Progenitor cell of endocrine pancreas (in vitro differentiated cells): ENCODE measurements at regions not wholly inside any gene's neighbourhood (a gene's known extent, or its start where the extent isn't known, plus 50 kb on each side); places are given as distances from the start of the nearest gene placed in this dataset.
A peak's percentile ranks its signal among the peaks of the same experiment; 100 is the strongest.

Experiments used
- DNase-seq: peaks from one replicate; pipeline ENCODE4 v3.0.0; 2021; ENCODE audit warnings: low spot score; ENCODE audit not compliant: unreplicated experiment
- H3K27ac Mint-ChIP-seq: 2 replicates; pipeline ENCODE4 v1.8.0; 2021; ENCODE audit warnings: mild to moderate bottlenecking, moderate library complexity, mixed read lengths
- H3K27me3 Mint-ChIP-seq: 2 replicates; pipeline ENCODE4 v1.8.0; 2021; ENCODE audit warnings: mixed read lengths
- H3K36me3 Mint-ChIP-seq: 2 replicates; pipeline ENCODE4 v1.8.0; 2022; ENCODE audit warnings: mixed read lengths; ENCODE audit not compliant: insufficient read depth
- H3K4me1 Mint-ChIP-seq: 2 replicates; pipeline ENCODE4 v1.8.0; 2021; ENCODE audit warnings: low read depth, mixed read lengths
- H3K4me3 Mint-ChIP-seq: 2 replicates; pipeline ENCODE4 v1.8.0; 2021; ENCODE audit warnings: low read depth, mild to moderate bottlenecking, moderate library complexity, mixed read lengths
- H3K9me3 Mint-ChIP-seq: 2 replicates; pipeline ENCODE4 v1.8.0; 2021; ENCODE audit warnings: low read depth, mixed read lengths
- CTCF ChIP-seq: fragments of 200-600 bp; sonication (generic); IDR thresholded peaks from one replicate; pipeline ENCODE4 v1.5.0; 2021; ENCODE audit warnings: antibody characterized with exemption, mild to moderate bottlenecking; ENCODE audit not compliant: unreplicated experiment

- no peak overlapping the region for H3K27ac Mint-ChIP-seq
- peaks cover 18% of the 10 kb centered on the region for H3K9me3 Mint-ChIP-seq
- H3K36me3 Mint-ChIP-seq = peaks cover 7% of the 10 kb centered on the region
- H3K4me1 Mint-ChIP-seq = peaks cover 2% of the 10 kb centered on the region
- H3K27me3 Mint-ChIP-seq = no peaks in the 10 kb centered on the region
- DNase-seq = no peak
- no peak for TF ChIP-seq CTCF
- H3K4me3 Mint-ChIP-seq = no peak overlapping the region
Observed at GRCh38 chr4:184306470-184306869, 88.8 kb upstream of the ENPP6 start.

GRCh38 chr4:184300816-184301215 is 83.1 kb upstream of the ENPP6 start:
- H3K4me1 Mint-ChIP-seq = no peaks in the 10 kb centered on the region
- peaks cover 14% of the 10 kb centered on the region for H3K9me3 Mint-ChIP-seq
- no peak overlapping the region for H3K4me3 Mint-ChIP-seq
- TF ChIP-seq CTCF = no peak
- H3K27me3 Mint-ChIP-seq = no peaks in the 10 kb centered on the region
- DNase-seq = no peak
- H3K36me3 Mint-ChIP-seq = peaks cover 7% of the 10 kb centered on the region
- H3K27ac Mint-ChIP-seq = no peak overlapping the region

- Mint-ChIP-seq H3K27me3 (no peaks in the 10 kb centered on the region), H3K9me3 (peaks cover 5% of the 10 kb centered on the region)
Observed at GRCh38 chr4:184298254-184298653, 80.6 kb upstream of the ENPP6 start.

GRCh38 chr4:184295206-184295605 is 77.5 kb upstream of the ENPP6 start:
- Mint-ChIP-seq H3K4me1 (peaks cover 7% of the 10 kb centered on the region), H3K27ac (peak overlapping the region; percentile 34), H3K27me3 (no peaks in the 10 kb centered on the region), H3K4me3 (no peak overlapping the region), H3K36me3 (no peaks in the 10 kb centered on the region), H3K9me3 (no peaks in the 10 kb centered on the region)
- no peak for DNase-seq
- TF ChIP-seq CTCF = no peak

More at GRCh38 chr4:184298254-184298653, 80.6 kb upstream of the ENPP6 start:
- peaks cover 6% of the 10 kb centered on the region for H3K4me1 Mint-ChIP-seq
- peaks cover 4% of the 10 kb centered on the region for H3K36me3 Mint-ChIP-seq
- H3K4me3 Mint-ChIP-seq = no peak overlapping the region
- DNase-seq = no peak
- H3K27ac Mint-ChIP-seq = no peak overlapping the region
- TF ChIP-seq CTCF = no peak

GRCh38 chr4:184294606-184295133 is 77.0 kb upstream of the ENPP6 start:
- DNase-seq = no peak
- H3K27ac Mint-ChIP-seq = peak overlapping the region; percentile 95

More at GRCh38 chr4:184294606-184295133, 77.0 kb upstream of the ENPP6 start:
- Mint-ChIP-seq H3K36me3 (no peaks in the 10 kb centered on the region), H3K27me3 (no peaks in the 10 kb centered on the region), H3K4me3 (no peak overlapping the region), H3K9me3 (no peaks in the 10 kb centered on the region), H3K4me1 (peaks cover 7% of the 10 kb centered on the region)
- TF ChIP-seq CTCF = no peak
